ENCODE measurements at regions not wholly inside any gene's neighbourhood (a gene's known extent, or its start where the extent isn't known, plus 50 kb on each side); places are given as distances from the start of the nearest gene placed in this dataset.

DNA sequence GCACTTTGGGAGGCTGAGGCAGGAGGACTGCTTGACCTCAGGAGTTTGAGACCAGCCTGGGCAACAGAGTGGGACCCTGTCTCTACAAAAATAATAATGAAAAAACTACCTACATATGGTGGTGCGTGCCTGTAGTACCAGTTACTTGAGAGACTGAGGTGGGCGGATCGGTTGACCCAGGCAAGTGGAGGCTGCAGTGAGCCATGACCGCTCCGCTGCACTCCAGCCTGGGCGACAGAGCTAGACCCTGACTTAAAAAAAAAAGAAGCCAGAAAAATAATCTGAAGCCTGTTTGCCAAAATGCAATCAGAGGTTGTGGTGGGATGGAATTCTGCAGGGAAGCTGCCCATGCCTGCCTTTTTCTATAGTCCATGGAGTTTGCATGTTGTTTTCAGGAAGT lies 50.4 kb upstream of the GGTA1 start:
- Histone ChIP-seq H3K27me3 (ENCODE audit: control insufficient read depth in 1 of 2, insufficient read depth in 2 of 2, low read length in 1 of 2) (no peaks in the 10 kb centered on the region), H3K36me3 (ENCODE audit: control insufficient read depth in 1 of 2, insufficient read depth in 2 of 2, low read length in 1 of 2) (no peaks in the 10 kb centered on the region), H3K4me3 (ENCODE audit: low read length in 2 of 2) (no peak overlapping the region), H3K27ac (ENCODE audit: low read depth in 1 of 2, low read length in 2 of 2) (no peak overlapping the region), H3K4me1 (ENCODE audit: control insufficient read depth in 1 of 2, insufficient read depth in 2 of 2, low read length in 2 of 2) (no peaks in the 10 kb centered on the region), H3K9me3 (ENCODE audit: control insufficient read depth, low read length) (no peaks in the 10 kb centered on the region)
- no peak for ATAC-seq (ENCODE audit: low FRiP score)
- intact Hi-C loops (cut with DNase I) = loop anchor here (2.0 to 5.0 kb wide), 2 partner anchors 137 to 142 kb away; no protein-coding TSS in a partner anchor
- 72 to 81% methylated on average over 6 of the region's 6 CpGs for WGBS, 2 donors
- DNase-seq = no peak

DNA sequence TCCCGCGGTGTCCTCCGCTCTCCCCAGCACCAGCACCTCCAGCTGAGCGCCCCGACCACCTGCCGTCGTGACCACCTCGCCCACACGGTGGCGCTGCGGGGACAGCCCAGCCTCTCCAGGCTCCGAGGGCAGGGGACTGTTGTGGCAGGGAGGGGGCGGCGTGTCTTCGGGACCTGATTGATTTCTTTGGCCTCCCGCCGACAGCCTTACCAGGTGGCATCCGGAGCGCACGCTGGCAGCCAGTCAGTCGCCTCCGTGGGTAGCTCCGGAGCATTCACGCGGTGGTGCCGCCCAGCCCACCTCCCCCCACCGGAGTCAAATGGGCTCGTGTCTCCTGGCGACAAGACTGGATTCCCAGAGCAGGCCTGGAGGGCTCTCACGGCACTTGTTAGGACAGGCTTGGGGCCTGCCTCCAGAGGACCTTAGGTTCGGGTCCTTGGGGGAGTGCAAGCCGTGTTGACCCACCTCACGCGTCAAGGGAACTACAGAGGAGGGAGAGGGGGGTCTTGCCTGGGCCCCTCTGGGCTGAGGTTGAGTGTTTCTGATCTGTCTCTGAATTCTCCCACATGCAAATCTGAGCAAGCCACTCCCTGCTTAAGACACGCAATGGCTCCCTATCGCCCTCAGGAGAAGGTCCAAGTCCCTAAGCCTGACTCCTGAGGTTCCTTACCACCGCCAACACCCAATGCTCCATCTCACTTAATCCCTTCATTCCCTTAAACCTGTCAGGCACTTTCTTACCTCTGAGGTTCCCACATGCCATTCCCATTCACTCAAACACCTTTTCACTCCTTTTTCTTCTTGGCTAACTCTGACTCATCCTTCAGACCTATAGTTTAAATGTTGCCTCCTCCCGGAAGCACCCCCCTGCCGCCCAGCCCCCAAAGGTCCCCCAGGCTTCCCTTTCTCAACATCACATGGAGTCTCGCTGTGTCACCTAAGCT lies 51.2 kb upstream of the GGTA1 start:
- Histone ChIP-seq H3K9me3 (ENCODE audit: control insufficient read depth, low read length) (no peaks in the 10 kb centered on the region), H3K27ac (ENCODE audit: low read depth in 1 of 2, low read length in 2 of 2) (no peak overlapping the region), H3K4me1 (ENCODE audit: control insufficient read depth in 1 of 2, insufficient read depth in 2 of 2, low read length in 2 of 2) (no peaks in the 10 kb centered on the region), H3K27me3 (ENCODE audit: control insufficient read depth in 1 of 2, insufficient read depth in 2 of 2, low read length in 1 of 2) (no peaks in the 10 kb centered on the region), H3K36me3 (ENCODE audit: control insufficient read depth in 1 of 2, insufficient read depth in 2 of 2, low read length in 1 of 2) (no peaks in the 10 kb centered on the region), H3K4me3 (ENCODE audit: low read length in 2 of 2) (no peak overlapping the region)
- peak; percentile 86 to 95 for DNase-seq
- 21 to 22% methylated on average over 40 of the region's 40 CpGs for WGBS, 2 donors
- ATAC-seq (ENCODE audit: low FRiP score) = peak; percentile 89
- intact Hi-C loops (cut with DNase I) = loop anchor here (2.0 to 5.0 kb wide), 2 partner anchors 136 to 141 kb away; no protein-coding TSS in a partner anchor

DNA sequence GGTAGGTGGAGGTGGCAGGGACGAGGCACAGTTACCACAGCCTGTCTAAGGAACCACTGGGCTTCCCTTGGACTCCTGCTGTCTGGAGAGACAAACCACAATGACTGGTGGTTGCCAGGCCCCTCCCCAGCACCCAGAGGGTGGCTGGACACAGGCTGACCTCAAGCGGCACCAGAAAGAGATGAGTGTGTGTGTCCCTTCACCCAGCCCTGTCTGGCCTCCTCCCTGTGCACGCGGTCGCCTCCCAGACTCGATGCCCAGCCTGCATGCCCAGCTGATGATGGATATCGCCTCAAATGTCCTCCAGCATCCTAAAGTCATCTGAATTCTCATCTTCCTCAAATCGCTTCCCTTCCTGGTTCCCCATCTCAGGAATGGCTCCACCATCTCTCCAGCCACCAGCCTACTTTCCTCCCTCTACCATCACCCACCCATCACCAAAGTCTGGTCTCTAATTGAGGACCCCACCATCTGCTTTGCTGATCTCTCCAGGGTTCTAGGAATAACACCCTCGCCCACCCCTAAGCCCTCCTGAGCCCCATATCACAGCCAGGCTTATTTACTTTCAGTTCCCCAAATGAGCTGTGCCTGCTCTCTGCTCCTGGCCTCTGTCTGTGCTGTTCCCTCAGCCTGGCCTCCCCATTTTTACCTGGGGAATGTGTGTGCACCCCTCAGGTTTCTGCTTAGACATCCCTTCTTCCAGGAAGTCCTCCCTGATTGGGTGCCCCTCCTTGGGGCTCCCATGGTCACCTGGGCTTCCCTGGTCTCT lies 52.5 kb upstream of the GGTA1 start:
- H3K27ac ChIP-seq (ENCODE audit: low read depth in 1 of 2, low read length in 2 of 2) = no peak overlapping the region
- intact Hi-C loops (cut with DNase I) = loop anchor here (2.0 to 5.0 kb wide), 2 partner anchors 135 to 140 kb away; no protein-coding TSS in a partner anchor
- no peaks in the 10 kb centered on the region for H3K4me1 ChIP-seq (ENCODE audit: control insufficient read depth in 1 of 2, insufficient read depth in 2 of 2, low read length in 2 of 2)
- DNase-seq (no peak), ATAC-seq (ENCODE audit: low FRiP score) (no peak)
- 76 to 80% methylated on average over 9 of the region's 9 CpGs for WGBS, 2 donors
- no peaks in the 10 kb centered on the region for H3K9me3 ChIP-seq (ENCODE audit: control insufficient read depth, low read length)
- no peak overlapping the region for H3K4me3 ChIP-seq (ENCODE audit: low read length in 2 of 2)
- no peaks in the 10 kb centered on the region for H3K36me3 ChIP-seq (ENCODE audit: control insufficient read depth in 1 of 2, insufficient read depth in 2 of 2, low read length in 1 of 2)
- no peaks in the 10 kb centered on the region for H3K27me3 ChIP-seq (ENCODE audit: control insufficient read depth in 1 of 2, insufficient read depth in 2 of 2, low read length in 1 of 2)

DNA sequence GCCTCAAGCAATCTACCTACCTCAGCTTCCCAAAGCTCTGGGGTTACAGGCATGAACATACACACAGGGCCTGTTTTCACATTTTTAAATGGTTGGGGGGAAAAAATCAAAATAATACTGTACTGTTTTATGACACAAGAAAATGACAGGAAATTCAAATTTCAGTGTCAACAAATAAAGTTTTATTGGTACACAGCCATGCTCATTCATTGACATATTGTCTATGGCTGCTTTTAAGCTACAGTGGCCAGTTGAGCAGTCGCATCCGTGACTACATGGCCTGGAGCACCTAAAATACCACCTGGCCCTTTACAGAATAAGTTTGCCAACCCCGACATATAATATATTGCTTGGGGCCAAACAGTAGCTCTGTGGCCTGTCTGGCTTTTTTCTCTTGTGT lies 56.4 kb upstream of the GGTA1 start:
- peak overlapping the region in 1 of 2 donors; percentile 13 for H3K27ac ChIP-seq (ENCODE audit: low read depth in 1 of 2, low read length in 2 of 2)
- no peak for ATAC-seq (ENCODE audit: low FRiP score)
- WGBS, 2 donors = 86 to 94% methylated on average over 3 of the region's 3 CpGs

DNA sequence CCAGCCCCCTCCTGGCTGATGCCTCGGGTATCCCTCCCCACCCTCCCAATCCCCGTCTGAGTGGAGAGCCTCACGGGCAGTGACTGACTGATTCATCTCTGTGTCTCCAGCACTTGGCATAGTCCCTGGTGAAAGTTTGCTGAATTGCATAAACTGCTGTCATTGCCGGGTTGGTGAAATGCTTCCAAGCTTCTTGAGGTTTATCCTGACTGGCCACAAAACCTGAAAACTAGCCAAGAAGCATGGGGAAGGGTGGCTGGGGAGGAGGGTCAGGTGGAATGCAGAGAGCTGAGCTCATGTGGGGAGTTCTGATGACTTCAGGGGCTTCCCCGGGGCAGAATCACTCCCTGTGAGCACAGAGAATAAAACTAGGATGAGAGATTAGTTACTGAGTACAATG lies 56.9 kb upstream of the GGTA1 start:
- no peaks in the 10 kb centered on the region for H3K36me3 ChIP-seq (ENCODE audit: control insufficient read depth in 1 of 2, insufficient read depth in 2 of 2, low read length in 1 of 2)
- ATAC-seq (ENCODE audit: low FRiP score) (peak; percentile 54), DNase-seq (peak in 1 of 2 donors; percentile 82)
- H3K27ac ChIP-seq (ENCODE audit: low read depth in 1 of 2, low read length in 2 of 2) = peak overlapping the region in 1 of 2 donors; percentile 13
- WGBS, 2 donors = 4 to 5% methylated on average over 5 of the region's 5 CpGs
- peaks cover 0 to 6% of the 10 kb centered on the region in 2 donors for H3K4me1 ChIP-seq (ENCODE audit: control insufficient read depth in 1 of 2, insufficient read depth in 2 of 2, low read length in 2 of 2)
- H3K27me3 ChIP-seq (ENCODE audit: control insufficient read depth in 1 of 2, insufficient read depth in 2 of 2, low read length in 1 of 2) = no peaks in the 10 kb centered on the region
- intact Hi-C loops (cut with DNase I) = loop anchor here in 1 of 2 donors (5.0 kb wide), 1 partner anchor 41 kb away; no protein-coding TSS in a partner anchor
- H3K4me3 ChIP-seq (ENCODE audit: low read length in 2 of 2) = no peak overlapping the region
- H3K9me3 ChIP-seq (ENCODE audit: control insufficient read depth, low read length) = no peaks in the 10 kb centered on the region

More for the DNA sequence above, 56.4 kb upstream of the GGTA1 start:
- Histone ChIP-seq H3K9me3 (ENCODE audit: control insufficient read depth, low read length) (no peaks in the 10 kb centered on the region), H3K27me3 (ENCODE audit: control insufficient read depth in 1 of 2, insufficient read depth in 2 of 2, low read length in 1 of 2) (no peaks in the 10 kb centered on the region), H3K4me1 (ENCODE audit: control insufficient read depth in 1 of 2, insufficient read depth in 2 of 2, low read length in 2 of 2) (peaks cover 0 to 6% of the 10 kb centered on the region in 2 donors), H3K4me3 (ENCODE audit: low read length in 2 of 2) (no peak overlapping the region), H3K36me3 (ENCODE audit: control insufficient read depth in 1 of 2, insufficient read depth in 2 of 2, low read length in 1 of 2) (no peaks in the 10 kb centered on the region)
- intact Hi-C loops (cut with DNase I) = loop anchor here in 1 of 2 donors (5.0 kb wide), 1 partner anchor 41 kb away; no protein-coding TSS in a partner anchor
- DNase-seq = no peak

DNA sequence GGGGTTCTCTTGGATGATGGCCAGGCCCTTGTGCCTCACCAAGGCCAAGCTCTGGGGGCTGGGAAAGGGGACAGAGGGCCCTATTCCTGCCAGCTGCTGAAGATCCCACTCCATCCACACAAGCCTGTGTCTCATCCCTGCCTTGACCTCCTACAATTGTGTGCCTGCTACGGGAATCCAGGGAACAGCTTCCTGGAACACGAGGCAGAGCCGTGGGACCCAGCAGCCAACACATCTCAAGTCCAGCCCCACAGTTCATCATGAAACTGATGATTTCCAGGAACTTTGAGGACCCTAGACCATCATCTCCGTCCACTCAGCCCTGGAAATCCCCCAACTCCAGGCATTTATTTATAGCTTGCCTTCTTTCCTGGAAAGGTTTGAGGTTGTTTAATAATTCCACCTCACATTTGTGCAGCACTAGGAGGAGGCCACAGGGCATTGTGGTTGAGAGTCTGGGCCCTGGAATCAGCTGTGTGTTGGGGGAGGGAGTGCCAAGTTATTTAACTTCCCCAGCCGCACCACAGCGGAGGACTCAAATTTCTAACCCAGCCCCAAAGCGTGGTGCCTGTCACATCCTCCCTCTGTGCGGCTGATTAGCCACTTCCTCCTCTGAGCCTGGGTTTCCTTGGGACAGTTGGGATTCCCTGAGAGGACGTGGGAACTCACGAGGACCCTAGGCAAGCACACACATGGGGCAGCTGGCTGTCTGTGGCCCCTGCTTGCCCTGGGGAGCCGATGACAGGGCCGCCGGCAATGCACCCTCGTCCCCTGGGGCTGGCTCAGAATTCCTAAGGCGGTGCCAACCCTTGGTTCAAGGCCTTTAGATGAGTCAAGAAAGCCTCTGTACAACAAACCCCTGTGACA lies 58.2 kb upstream of the GGTA1 start:
- peak; percentile 78 for ATAC-seq (ENCODE audit: low FRiP score)
- intact Hi-C loops (cut with DNase I) = loop anchor here in 1 of 2 donors (5.0 kb wide), 1 partner anchor 39 kb away; no protein-coding TSS in a partner anchor
- Histone ChIP-seq H3K9me3 (ENCODE audit: control insufficient read depth, low read length) (no peaks in the 10 kb centered on the region), H3K27ac (ENCODE audit: low read depth in 1 of 2, low read length in 2 of 2) (peak overlapping the region; percentile 45 to 91), H3K36me3 (ENCODE audit: control insufficient read depth in 1 of 2, insufficient read depth in 2 of 2, low read length in 1 of 2) (no peaks in the 10 kb centered on the region), H3K4me3 (ENCODE audit: low read length in 2 of 2) (no peak overlapping the region), H3K27me3 (ENCODE audit: control insufficient read depth in 1 of 2, insufficient read depth in 2 of 2, low read length in 1 of 2) (no peaks in the 10 kb centered on the region), H3K4me1 (ENCODE audit: control insufficient read depth in 1 of 2, insufficient read depth in 2 of 2, low read length in 2 of 2) (peaks cover 0 to 6% of the 10 kb centered on the region in 2 donors)
- WGBS, 2 donors = 1 to 2% methylated on average over 15 of the region's 15 CpGs
- peak; percentile 93 to 94 for DNase-seq

DNA sequence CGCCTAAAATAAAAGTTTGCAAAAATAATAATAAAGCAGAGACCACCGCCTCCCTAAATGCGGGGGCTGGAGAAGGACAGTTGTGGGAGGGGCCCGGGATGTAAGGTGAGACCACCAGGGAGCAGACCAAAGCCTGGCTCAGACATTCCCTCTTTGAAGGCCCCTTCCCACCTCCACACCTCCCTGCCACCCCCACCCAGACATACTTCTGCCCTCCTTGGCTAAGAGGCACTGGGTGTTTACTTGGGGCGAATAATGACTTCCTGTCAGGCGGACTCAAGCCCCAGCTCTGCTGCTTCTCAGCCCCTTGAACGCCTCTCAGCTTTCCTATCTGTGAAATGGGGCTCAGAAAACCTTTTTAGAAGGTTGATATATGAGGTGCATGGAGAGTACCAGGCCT lies 58.8 kb upstream of the GGTA1 start:
- WGBS, 2 donors = 19 to 24% methylated on average over 7 of the region's 7 CpGs
- Histone ChIP-seq H3K27me3 (ENCODE audit: control insufficient read depth in 1 of 2, insufficient read depth in 2 of 2, low read length in 1 of 2) (no peaks in the 10 kb centered on the region), H3K9me3 (ENCODE audit: control insufficient read depth, low read length) (no peaks in the 10 kb centered on the region), H3K4me1 (ENCODE audit: control insufficient read depth in 1 of 2, insufficient read depth in 2 of 2, low read length in 2 of 2) (peaks cover 0 to 6% of the 10 kb centered on the region in 2 donors), H3K36me3 (ENCODE audit: control insufficient read depth in 1 of 2, insufficient read depth in 2 of 2, low read length in 1 of 2) (no peaks in the 10 kb centered on the region), H3K27ac (ENCODE audit: low read depth in 1 of 2, low read length in 2 of 2) (peak overlapping the region; percentile 71 to 91), H3K4me3 (ENCODE audit: low read length in 2 of 2) (no peak overlapping the region)
- DNase-seq = no peak
- no peak for ATAC-seq (ENCODE audit: low FRiP score)
- intact Hi-C loops (cut with DNase I) = loop anchor here in 1 of 2 donors (5.0 kb wide), 1 partner anchor 39 kb away; no protein-coding TSS in a partner anchor

DNA sequence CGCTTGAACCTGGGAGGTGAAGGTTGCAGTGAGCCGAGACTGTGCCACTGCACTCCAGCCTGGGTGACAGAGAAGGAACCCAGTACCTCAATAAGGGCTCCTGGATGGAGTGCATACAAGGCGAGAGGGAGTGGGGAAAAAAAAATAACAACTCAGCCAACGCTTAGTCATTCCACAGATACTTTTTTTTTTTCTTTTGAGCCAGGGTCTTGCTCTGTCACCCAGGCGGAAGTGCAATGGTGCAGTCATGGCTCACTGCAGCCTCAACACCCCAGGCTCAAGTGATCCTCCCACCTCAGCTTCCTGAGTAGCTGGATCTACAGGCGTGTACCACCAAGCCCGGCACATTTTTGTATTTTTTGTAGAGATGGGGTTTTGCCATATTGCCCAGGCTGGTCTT lies 59.5 kb upstream of the GGTA1 start:
- ATAC-seq (ENCODE audit: low FRiP score) = no peak
- DNase-seq = peak in 1 of 2 donors; percentile 77
- no peaks in the 10 kb centered on the region for H3K36me3 ChIP-seq (ENCODE audit: control insufficient read depth in 1 of 2, insufficient read depth in 2 of 2, low read length in 1 of 2)
- peaks cover 0 to 6% of the 10 kb centered on the region in 2 donors for H3K4me1 ChIP-seq (ENCODE audit: control insufficient read depth in 1 of 2, insufficient read depth in 2 of 2, low read length in 2 of 2)
- intact Hi-C loops (cut with DNase I) = loop anchor here in 1 of 2 donors (5.0 kb wide), 1 partner anchor 38 kb away; no protein-coding TSS in a partner anchor
- no peak overlapping the region for H3K27ac ChIP-seq (ENCODE audit: low read depth in 1 of 2, low read length in 2 of 2)
- no peak overlapping the region for H3K4me3 ChIP-seq (ENCODE audit: low read length in 2 of 2)
- no peaks in the 10 kb centered on the region for H3K27me3 ChIP-seq (ENCODE audit: control insufficient read depth in 1 of 2, insufficient read depth in 2 of 2, low read length in 1 of 2)
- 37 to 46% methylated on average over 7 of the region's 7 CpGs for WGBS, 2 donors
- no peaks in the 10 kb centered on the region for H3K9me3 ChIP-seq (ENCODE audit: control insufficient read depth, low read length)

Data from aorta (tissue), 5 donors.